Activated B cell treated with CpG ODN at 0.5 μM for 24 hours (primary cell): ENCODE measurements at regions not wholly inside any gene's neighbourhood (a gene's known extent, or its start where the extent isn't known, plus 50 kb on each side); places are given as distances from the start of the nearest gene placed in this dataset.

Source experiments
- ATAC-seq: fragments of 200-7000 bp; cut with Tn5 transposase; one replicate; pipeline ENCODE4 v1.10.0; 2021; ENCODE audit warnings: low read depth, mild to moderate bottlenecking, moderate library complexity
- CTCF ChIA-PET: fragments of 350-600 bp; sonication (Branson Sonifier 250); formaldehyde crosslinking; loops from one replicate; lab custom pipeline; 2021; ENCODE audit warnings: antibody characterized with exemption; lab: Charles Lee
- POLR2A ChIA-PET: fragments of 350-600 bp; sonication (Branson Sonifier 250); formaldehyde crosslinking; loops from one replicate; lab custom pipeline; 2021; ENCODE audit warnings: antibody characterized with exemption; lab: Charles Lee
- DNase-seq: peaks from one replicate; pipeline ENCODE4 v3.0.0; 2022
- H3K27ac Mint-ChIP-seq: one replicate; pipeline ENCODE4 v1.8.0; 2020; ENCODE audit warnings: mixed read lengths
- H3K27me3 Mint-ChIP-seq: one replicate; pipeline ENCODE4 v1.8.0; 2021; ENCODE audit warnings: mixed read lengths
- H3K36me3 Mint-ChIP-seq: one replicate; pipeline ENCODE4 v1.8.0; 2021; ENCODE audit warnings: low read depth, mixed read lengths
- H3K4me1 Mint-ChIP-seq: one replicate; pipeline ENCODE4 v1.8.0; 2021; ENCODE audit warnings: mixed read lengths
- H3K4me3 Mint-ChIP-seq: one replicate; pipeline ENCODE4 v1.8.0; 2020; ENCODE audit warnings: mild to moderate bottlenecking, mixed read lengths
- H3K9me3 Mint-ChIP-seq: one replicate; pipeline ENCODE4 v1.8.0; 2020; ENCODE audit warnings: mixed read lengths
- intact Hi-C: fragments of 100-400 bp; cut with micrococcal nuclease; formaldehyde crosslinking; loops from one replicate; pipeline ENCODE4 v1.15.1; 2024
- TF ChIP-seq, protein P1 (sequence below): fragments of 200-600 bp; IDR thresholded peaks from one replicate; pipeline ENCODE4 v1.8.0; 2022; ENCODE audit warnings: antibody characterized with exemption, mild to moderate bottlenecking

DNA sequence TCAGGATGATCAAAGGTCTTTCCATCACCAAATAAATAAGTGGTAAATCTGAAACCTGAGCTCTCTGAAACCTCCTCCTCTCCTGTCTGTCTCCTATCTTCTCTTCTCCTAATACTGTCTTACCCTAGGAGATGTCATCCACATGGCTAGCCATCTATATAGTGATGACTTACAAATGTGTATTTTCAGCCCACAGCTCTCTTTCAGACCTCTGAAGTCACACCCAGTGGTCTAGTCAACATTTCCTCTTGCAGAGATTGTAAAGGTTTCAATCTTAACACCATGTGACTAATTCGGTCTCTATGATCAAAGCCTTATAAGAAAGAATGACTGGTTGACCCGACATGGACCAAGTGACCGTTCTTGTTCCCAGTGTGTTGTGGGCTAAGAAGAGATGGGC lies 63.1 kb upstream of the DPT start:
- intact Hi-C loops, result no loop called here
- POLR2A ChIA-PET, result no interaction called here

DNA sequence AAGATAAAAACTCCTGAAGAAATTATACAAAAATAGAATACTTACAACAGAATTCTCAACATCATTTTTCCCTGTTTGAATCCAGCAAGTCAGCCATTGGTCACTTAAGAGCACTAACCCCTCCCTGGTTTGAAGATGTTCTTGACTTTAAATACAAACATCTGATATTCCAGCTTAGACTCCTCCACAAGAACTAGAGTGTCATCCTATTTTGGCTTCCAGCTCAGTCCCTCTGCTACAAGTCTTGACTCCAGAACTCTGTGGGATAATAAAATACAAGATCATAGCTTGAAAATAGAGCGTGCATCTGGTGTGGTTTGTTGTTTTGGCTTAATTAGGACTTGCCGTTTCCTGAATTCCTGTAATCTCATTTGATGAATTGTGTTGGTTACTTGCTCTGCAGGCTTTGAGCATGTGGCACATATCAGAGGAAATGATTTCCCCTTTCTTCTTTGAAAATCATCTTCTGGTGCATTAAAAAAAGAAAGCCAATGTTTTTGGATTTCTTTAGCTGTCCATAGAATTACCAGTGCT lies 63.7 kb upstream of the DPT start:
- no peaks in the 10 kb centered on the region for H3K36me3 Mint-ChIP-seq
- no peaks in the 10 kb centered on the region for H3K4me1 Mint-ChIP-seq
- intact Hi-C loops, result no loop called here
- CTCF ChIA-PET, result no interaction called here
- no peak overlapping the region for H3K4me3 Mint-ChIP-seq
- ATAC-seq (no peak), DNase-seq (no peak)
- peaks cover 10% of the 10 kb centered on the region for H3K27me3 Mint-ChIP-seq
- no peak overlapping the region for H3K27ac Mint-ChIP-seq
- TF ChIP-seq, protein P1, sequence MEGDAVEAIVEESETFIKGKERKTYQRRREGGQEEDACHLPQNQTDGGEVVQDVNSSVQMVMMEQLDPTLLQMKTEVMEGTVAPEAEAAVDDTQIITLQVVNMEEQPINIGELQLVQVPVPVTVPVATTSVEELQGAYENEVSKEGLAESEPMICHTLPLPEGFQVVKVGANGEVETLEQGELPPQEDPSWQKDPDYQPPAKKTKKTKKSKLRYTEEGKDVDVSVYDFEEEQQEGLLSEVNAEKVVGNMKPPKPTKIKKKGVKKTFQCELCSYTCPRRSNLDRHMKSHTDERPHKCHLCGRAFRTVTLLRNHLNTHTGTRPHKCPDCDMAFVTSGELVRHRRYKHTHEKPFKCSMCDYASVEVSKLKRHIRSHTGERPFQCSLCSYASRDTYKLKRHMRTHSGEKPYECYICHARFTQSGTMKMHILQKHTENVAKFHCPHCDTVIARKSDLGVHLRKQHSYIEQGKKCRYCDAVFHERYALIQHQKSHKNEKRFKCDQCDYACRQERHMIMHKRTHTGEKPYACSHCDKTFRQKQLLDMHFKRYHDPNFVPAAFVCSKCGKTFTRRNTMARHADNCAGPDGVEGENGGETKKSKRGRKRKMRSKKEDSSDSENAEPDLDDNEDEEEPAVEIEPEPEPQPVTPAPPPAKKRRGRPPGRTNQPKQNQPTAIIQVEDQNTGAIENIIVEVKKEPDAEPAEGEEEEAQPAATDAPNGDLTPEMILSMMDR, result no peak
- POLR2A ChIA-PET, result no interaction called here
- H3K9me3 Mint-ChIP-seq, result no peaks in the 10 kb centered on the region

More for the DNA sequence above, 63.1 kb upstream of the DPT start:
- Mint-ChIP-seq H3K27me3 (peaks cover 8% of the 10 kb centered on the region), H3K4me3 (no peak overlapping the region), H3K4me1 (no peaks in the 10 kb centered on the region), H3K27ac (no peak overlapping the region), H3K9me3 (no peaks in the 10 kb centered on the region), H3K36me3 (no peaks in the 10 kb centered on the region)
- TF ChIP-seq, protein P1, result no peak
- CTCF ChIA-PET, result no interaction called here
- no peak for ATAC-seq
- no peak for DNase-seq

DNA sequence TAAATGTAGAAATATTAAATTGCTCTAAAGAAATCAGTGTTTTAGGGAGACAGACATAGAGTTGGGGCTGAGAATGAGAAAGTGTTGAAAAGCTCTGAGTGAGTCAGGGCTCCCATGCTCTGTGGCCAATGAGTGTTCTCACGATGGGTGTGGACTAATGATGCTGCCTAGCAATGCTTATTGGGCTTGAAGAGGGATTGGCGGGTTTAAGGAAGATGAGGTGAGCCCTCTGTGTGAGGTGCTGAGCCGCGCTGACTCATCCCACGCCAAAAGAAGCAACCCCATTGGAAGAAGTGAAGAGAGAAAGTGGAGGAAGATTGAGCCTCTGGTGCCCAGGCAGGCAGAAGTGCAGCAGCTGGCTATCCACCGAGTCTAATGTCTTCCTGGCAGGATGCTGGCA lies 65.1 kb upstream of the DPT start:
- intact Hi-C loops, result no loop called here
- Mint-ChIP-seq H3K4me1 (no peaks in the 10 kb centered on the region), H3K36me3 (no peaks in the 10 kb centered on the region), H3K27ac (no peak overlapping the region), H3K9me3 (no peaks in the 10 kb centered on the region), H3K27me3 (peaks cover 10% of the 10 kb centered on the region), H3K4me3 (no peak overlapping the region)
- no peak for ATAC-seq
- DNase-seq, result no peak
- TF ChIP-seq, protein P1, result no peak
- CTCF ChIA-PET, result no interaction called here
- POLR2A ChIA-PET, result no interaction called here

DNA sequence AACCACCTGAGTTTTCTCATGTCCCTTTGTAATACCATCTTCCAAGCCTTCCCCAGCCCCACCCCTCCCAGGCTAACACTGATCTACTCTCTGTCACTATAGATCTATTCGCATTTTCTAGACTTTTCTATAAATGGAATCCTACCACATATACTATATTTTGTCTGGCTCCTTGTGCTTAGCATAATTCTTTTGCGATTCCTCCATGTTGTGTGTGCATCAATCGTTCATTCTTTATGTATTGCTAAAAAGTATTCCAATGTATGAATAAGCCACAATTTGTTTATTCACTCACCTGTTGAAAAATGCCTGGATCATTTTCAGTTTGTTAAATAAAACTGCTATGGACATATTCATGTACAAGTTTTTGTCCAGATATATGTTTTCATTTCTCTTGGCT lies 66.7 kb upstream of the DPT start:
- H3K27me3 Mint-ChIP-seq, result peaks cover 10% of the 10 kb centered on the region
- no peak overlapping the region for H3K4me3 Mint-ChIP-seq
- ChIA-PET CTCF (no interaction called here), POLR2A (no interaction called here)
- TF ChIP-seq, protein P1, result no peak
- H3K9me3 Mint-ChIP-seq, result no peaks in the 10 kb centered on the region
- H3K36me3 Mint-ChIP-seq, result no peaks in the 10 kb centered on the region
- H3K4me1 Mint-ChIP-seq, result no peaks in the 10 kb centered on the region
- DNase-seq (no peak), ATAC-seq (no peak)
- intact Hi-C loops, result no loop called here
- no peak overlapping the region for H3K27ac Mint-ChIP-seq

DNA sequence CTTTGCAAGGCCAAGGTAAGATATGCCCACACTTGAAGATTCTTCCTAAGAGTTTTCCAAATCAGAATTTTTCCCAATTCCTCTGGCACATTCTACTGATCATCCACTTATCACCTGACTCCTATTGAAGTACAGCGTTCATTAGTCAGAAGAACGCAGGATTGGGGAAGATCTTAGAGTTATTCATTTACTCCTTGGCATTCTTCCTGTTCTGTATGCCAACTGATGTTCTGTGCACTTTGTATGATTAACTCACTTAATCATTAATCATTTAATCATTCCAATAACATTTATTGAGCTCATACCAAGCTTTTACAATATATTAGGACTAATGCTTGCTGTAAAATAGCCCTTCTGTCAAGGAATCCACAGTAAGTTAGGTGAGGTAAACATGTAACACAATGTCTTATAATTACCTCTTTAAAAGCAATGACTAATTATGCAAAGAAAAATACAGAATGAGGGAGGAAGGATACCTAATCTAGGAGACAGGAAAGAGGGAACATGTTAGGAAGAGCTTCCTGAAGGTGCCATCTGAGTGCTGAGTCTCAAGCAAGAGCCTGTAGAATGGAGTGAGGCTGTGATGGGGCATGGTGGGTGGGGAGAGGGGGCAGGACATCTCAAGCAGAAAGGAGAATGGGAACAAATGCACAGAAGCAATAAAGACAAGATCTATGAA lies 71.1 kb upstream of the DPT start:
- ATAC-seq, result no peak
- Mint-ChIP-seq H3K36me3 (no peaks in the 10 kb centered on the region), H3K27me3 (peaks cover 8% of the 10 kb centered on the region), H3K4me1 (no peaks in the 10 kb centered on the region), H3K4me3 (no peak overlapping the region), H3K27ac (no peak overlapping the region), H3K9me3 (no peaks in the 10 kb centered on the region)
- intact Hi-C loops, result no loop called here
- no peak for DNase-seq
- TF ChIP-seq, protein P1, result no peak
- CTCF ChIA-PET, result no interaction called here
- POLR2A ChIA-PET, result no interaction called here
